ENCODE measurements at regions not wholly inside any gene's neighbourhood (a gene's known extent, or its start where the extent isn't known, plus 50 kb on each side); places are given as distances from the start of the nearest gene placed in this dataset.

DNA sequence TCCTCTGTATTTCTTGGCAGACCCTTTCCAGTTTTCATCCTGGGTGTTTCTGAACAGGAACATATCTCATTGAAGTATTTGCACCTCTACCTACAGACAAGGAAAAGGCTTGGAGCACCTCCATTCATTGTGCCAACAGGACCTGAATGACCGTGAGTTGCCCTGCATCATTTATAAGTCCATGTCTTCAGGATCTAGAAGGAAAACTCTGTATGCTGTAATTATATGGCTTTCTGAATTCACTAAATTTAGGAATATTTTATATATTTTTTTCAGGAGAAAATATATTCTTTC lies 402.3 kb upstream of the SLC14A2 start:
- Histone ChIP-seq H3K4me1 (ENCODE audit: control insufficient read depth in 2 of 2, insufficient read depth in 1 of 2, low read depth in 1 of 2, low read length in 2 of 2) (no peaks in the 10 kb centered on the region), H2BK5ac (ENCODE audit: low read length) (no peak overlapping the region), H3K4ac (ENCODE audit: low read length) (no peak overlapping the region), H3K79me1 (ENCODE audit: low read depth, low read length) (no peaks in the 10 kb centered on the region), H2AFZ (ENCODE audit: low read length) (no peak overlapping the region), H2AK5ac (ENCODE audit: low read depth, low read length) (no peak overlapping the region), H3K9ac (ENCODE audit: low read depth, low read length, poor library complexity) (no peak overlapping the region), H2BK120ac (ENCODE audit: low read depth, low read length) (no peak overlapping the region), H4K91ac (ENCODE audit: low read depth, low read length, poor library complexity) (no peak overlapping the region), H3K36me3 (replicated peaks in 1 of 2; ENCODE audit: control insufficient read depth in 2 of 2, insufficient read depth in 2 of 2, low read length in 2 of 2) (no peaks in the 10 kb centered on the region), H3K27ac (replicated peaks; ENCODE audit: low read length) (no peak overlapping the region), H3K23ac (ENCODE audit: low read depth, low read length, poor library complexity) (no peak overlapping the region), H3K9me3 (replicated peaks in 1 of 2; ENCODE audit: control insufficient read depth in 2 of 2, insufficient read depth in 1 of 2, low read depth in 1 of 2, low read length in 2 of 2) (peaks cover 3% of the 10 kb centered on the region in 2 donors), H3K14ac (ENCODE audit: low read length) (no peak overlapping the region), H3K18ac (ENCODE audit: low read length) (no peak overlapping the region), H3K27me3 (ENCODE audit: control insufficient read depth in 3 of 3, insufficient read depth in 3 of 3, low read depth in 1 of 3, low read length in 3 of 3) (no peaks in the 10 kb centered on the region), H2BK15ac (ENCODE audit: low read length) (no peak overlapping the region), H3K4me2 (ENCODE audit: insufficient read depth, low read length, poor library complexity, severe bottlenecking) (no peak overlapping the region), H4K8ac (ENCODE audit: low read depth, low read length) (no peak overlapping the region), H3K4me3 (ENCODE audit: low read length in 2 of 2) (no peak overlapping the region), H2BK12ac (ENCODE audit: low read length) (no peak overlapping the region)
- WGBS, 2 donors (ENCODE audit: extremely low coverage in 2 of 2, insufficient read length in 2 of 2, insufficient replicate concordance in 1 of 2): no CpG with 5 or more reads among the region's 1 CpG
- no peak for DNase-seq (ENCODE audit: low spot score)

DNA sequence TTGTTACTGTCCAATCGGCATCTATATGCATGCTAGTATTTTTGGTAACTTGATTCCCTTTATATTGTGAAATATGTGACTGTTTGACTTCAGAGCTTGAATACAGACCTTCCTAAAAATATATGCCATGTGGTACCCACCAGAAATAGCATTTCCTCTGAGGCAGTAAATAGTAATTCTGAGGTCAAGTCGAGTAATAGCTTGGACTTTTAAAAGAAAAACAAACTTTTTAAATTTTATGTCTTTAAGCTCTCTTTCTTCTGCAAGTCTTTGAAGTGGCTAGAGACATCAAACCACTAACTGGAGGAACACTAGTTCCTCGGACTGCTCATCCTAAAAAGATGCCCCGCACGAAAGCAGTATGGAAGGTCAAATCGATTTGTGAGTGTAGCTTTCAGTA lies 396.8 kb upstream of the SLC14A2 start:
- WGBS, 2 donors (ENCODE audit: extremely low coverage in 2 of 2, insufficient read length in 2 of 2, insufficient replicate concordance in 1 of 2): no CpG with 5 or more reads among the region's 6 CpGs
- no peak overlapping the region for H2BK15ac ChIP-seq (ENCODE audit: low read length)
- H3K36me3 ChIP-seq (replicated peaks in 1 of 2; ENCODE audit: control insufficient read depth in 2 of 2, insufficient read depth in 2 of 2, low read length in 2 of 2): no peaks in the 10 kb centered on the region
- no peak overlapping the region for H3K18ac ChIP-seq (ENCODE audit: low read length)
- no peak overlapping the region for H2AFZ ChIP-seq (ENCODE audit: low read length)
- no peak overlapping the region for H2BK120ac ChIP-seq (ENCODE audit: low read depth, low read length)
- no peak for DNase-seq (ENCODE audit: low spot score)
- H4K8ac ChIP-seq (ENCODE audit: low read depth, low read length): no peak overlapping the region
- no peak overlapping the region for H3K4me2 ChIP-seq (ENCODE audit: insufficient read depth, low read length, poor library complexity, severe bottlenecking)
- H2AK5ac ChIP-seq (ENCODE audit: low read depth, low read length): no peak overlapping the region
- no peak overlapping the region for H4K91ac ChIP-seq (ENCODE audit: low read depth, low read length, poor library complexity)
- no peaks in the 10 kb centered on the region for H3K27me3 ChIP-seq (ENCODE audit: control insufficient read depth in 3 of 3, insufficient read depth in 3 of 3, low read depth in 1 of 3, low read length in 3 of 3)
- H2BK5ac ChIP-seq (ENCODE audit: low read length): no peak overlapping the region
- H2BK12ac ChIP-seq (ENCODE audit: low read length): no peak overlapping the region
- H3K23ac ChIP-seq (ENCODE audit: low read depth, low read length, poor library complexity): no peak overlapping the region
- H3K9ac ChIP-seq (ENCODE audit: low read depth, low read length, poor library complexity): no peak overlapping the region
- no peak overlapping the region for H3K27ac ChIP-seq (replicated peaks; ENCODE audit: low read length)
- H3K4ac ChIP-seq (ENCODE audit: low read length): no peak overlapping the region
- no peaks in the 10 kb centered on the region for H3K79me1 ChIP-seq (ENCODE audit: low read depth, low read length)
- H3K4me1 ChIP-seq (ENCODE audit: control insufficient read depth in 2 of 2, insufficient read depth in 1 of 2, low read depth in 1 of 2, low read length in 2 of 2): no peaks in the 10 kb centered on the region
- H3K4me3 ChIP-seq (ENCODE audit: low read length in 2 of 2): no peak overlapping the region
- no peak overlapping the region for H3K14ac ChIP-seq (ENCODE audit: low read length)
- H3K9me3 ChIP-seq (replicated peaks in 1 of 2; ENCODE audit: control insufficient read depth in 2 of 2, insufficient read depth in 1 of 2, low read depth in 1 of 2, low read length in 2 of 2): peaks cover 0 to 9% of the 10 kb centered on the region in 2 donors

DNA sequence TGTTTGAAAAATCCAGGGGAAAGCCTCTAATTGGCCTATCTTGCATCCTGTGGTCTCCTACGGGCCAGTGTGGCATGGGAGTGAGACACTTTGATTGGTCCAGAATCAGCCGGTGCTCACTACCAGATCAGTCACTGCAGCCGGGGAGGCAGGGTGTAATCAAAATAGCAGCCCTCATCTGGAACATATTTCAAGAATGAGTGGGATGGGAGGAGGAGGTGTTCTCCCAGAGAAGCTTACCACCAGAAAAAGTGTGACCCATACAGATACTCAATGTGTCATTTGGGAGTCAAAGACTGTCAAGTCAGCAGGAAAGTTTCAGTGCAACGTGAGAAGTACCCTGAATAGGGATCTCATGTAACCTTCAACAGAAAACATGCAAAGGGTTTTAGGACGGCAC lies 393.9 kb upstream of the SLC14A2 start:
- Histone ChIP-seq H3K23ac (ENCODE audit: low read depth, low read length, poor library complexity) (no peak overlapping the region), H4K8ac (ENCODE audit: low read depth, low read length) (no peak overlapping the region), H3K27me3 (ENCODE audit: control insufficient read depth in 3 of 3, insufficient read depth in 3 of 3, low read depth in 1 of 3, low read length in 3 of 3) (no peaks in the 10 kb centered on the region), H2BK5ac (ENCODE audit: low read length) (no peak overlapping the region), H4K91ac (ENCODE audit: low read depth, low read length, poor library complexity) (no peak overlapping the region), H3K4me3 (ENCODE audit: low read length in 2 of 2) (no peak overlapping the region), H3K27ac (replicated peaks; ENCODE audit: low read length) (no peak overlapping the region), H2BK15ac (ENCODE audit: low read length) (no peak overlapping the region), H3K9ac (ENCODE audit: low read depth, low read length, poor library complexity) (no peak overlapping the region), H3K18ac (ENCODE audit: low read length) (no peak overlapping the region), H3K14ac (ENCODE audit: low read length) (no peak overlapping the region), H2BK120ac (ENCODE audit: low read depth, low read length) (no peak overlapping the region), H3K4ac (ENCODE audit: low read length) (no peak overlapping the region), H3K36me3 (replicated peaks in 1 of 2; ENCODE audit: control insufficient read depth in 2 of 2, insufficient read depth in 2 of 2, low read length in 2 of 2) (no peaks in the 10 kb centered on the region), H2BK12ac (ENCODE audit: low read length) (no peak overlapping the region), H3K9me3 (replicated peaks in 1 of 2; ENCODE audit: control insufficient read depth in 2 of 2, insufficient read depth in 1 of 2, low read depth in 1 of 2, low read length in 2 of 2) (peaks cover 0 to 9% of the 10 kb centered on the region in 2 donors), H3K4me2 (ENCODE audit: insufficient read depth, low read length, poor library complexity, severe bottlenecking) (no peak overlapping the region), H2AFZ (ENCODE audit: low read length) (no peak overlapping the region), H2AK5ac (ENCODE audit: low read depth, low read length) (no peak overlapping the region), H3K79me1 (ENCODE audit: low read depth, low read length) (no peaks in the 10 kb centered on the region), H3K4me1 (ENCODE audit: control insufficient read depth in 2 of 2, insufficient read depth in 1 of 2, low read depth in 1 of 2, low read length in 2 of 2) (no peaks in the 10 kb centered on the region)
- WGBS, 2 donors (ENCODE audit: extremely low coverage in 2 of 2, insufficient read length in 2 of 2, insufficient replicate concordance in 1 of 2): no CpG with 5 or more reads among the region's 5 CpGs
- no peak for DNase-seq (ENCODE audit: low spot score)

DNA sequence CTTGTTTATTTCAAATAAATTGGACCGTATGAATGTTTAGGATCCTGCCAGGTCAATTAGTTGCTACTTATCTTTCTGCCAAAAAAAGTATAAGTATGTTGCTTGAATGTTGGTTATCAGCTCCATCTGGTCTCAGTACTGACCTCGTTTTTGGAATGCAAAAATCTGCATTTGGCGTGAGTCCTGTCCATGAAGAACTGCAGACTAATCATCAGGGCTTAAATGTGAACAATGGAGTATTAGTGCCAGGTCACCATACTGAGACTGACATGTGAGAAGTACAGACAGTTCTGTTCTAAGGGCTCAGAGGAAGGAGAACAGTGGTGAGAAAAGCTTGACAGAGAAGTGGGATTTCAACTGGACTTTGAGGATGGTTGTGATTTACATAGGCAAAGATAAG lies 393.1 kb upstream of the SLC14A2 start:
- H4K8ac ChIP-seq (ENCODE audit: low read depth, low read length): no peak overlapping the region
- no peak overlapping the region for H3K9ac ChIP-seq (ENCODE audit: low read depth, low read length, poor library complexity)
- H2BK120ac ChIP-seq (ENCODE audit: low read depth, low read length): no peak overlapping the region
- no peak overlapping the region for H3K4me2 ChIP-seq (ENCODE audit: insufficient read depth, low read length, poor library complexity, severe bottlenecking)
- no peaks in the 10 kb centered on the region for H3K36me3 ChIP-seq (replicated peaks in 1 of 2; ENCODE audit: control insufficient read depth in 2 of 2, insufficient read depth in 2 of 2, low read length in 2 of 2)
- no peak overlapping the region for H3K4ac ChIP-seq (ENCODE audit: low read length)
- H3K4me3 ChIP-seq (ENCODE audit: low read length in 2 of 2): no peak overlapping the region
- no peak overlapping the region for H2BK5ac ChIP-seq (ENCODE audit: low read length)
- no CpG with 5 or more reads among the region's 3 CpGs for WGBS, 2 donors (ENCODE audit: extremely low coverage in 2 of 2, insufficient read length in 2 of 2, insufficient replicate concordance in 1 of 2)
- H2AK5ac ChIP-seq (ENCODE audit: low read depth, low read length): no peak overlapping the region
- no peak overlapping the region for H2BK12ac ChIP-seq (ENCODE audit: low read length)
- H2AFZ ChIP-seq (ENCODE audit: low read length): no peak overlapping the region
- H3K23ac ChIP-seq (ENCODE audit: low read depth, low read length, poor library complexity): no peak overlapping the region
- no peaks in the 10 kb centered on the region for H3K79me1 ChIP-seq (ENCODE audit: low read depth, low read length)
- H3K18ac ChIP-seq (ENCODE audit: low read length): no peak overlapping the region
- H3K14ac ChIP-seq (ENCODE audit: low read length): no peak overlapping the region
- no peaks in the 10 kb centered on the region for H3K27me3 ChIP-seq (ENCODE audit: control insufficient read depth in 3 of 3, insufficient read depth in 3 of 3, low read depth in 1 of 3, low read length in 3 of 3)
- no peak for DNase-seq (ENCODE audit: low spot score)
- peaks cover 0 to 13% of the 10 kb centered on the region in 2 donors for H3K9me3 ChIP-seq (replicated peaks in 1 of 2; ENCODE audit: control insufficient read depth in 2 of 2, insufficient read depth in 1 of 2, low read depth in 1 of 2, low read length in 2 of 2)
- H3K27ac ChIP-seq (replicated peaks; ENCODE audit: low read length): no peak overlapping the region
- no peaks in the 10 kb centered on the region for H3K4me1 ChIP-seq (ENCODE audit: control insufficient read depth in 2 of 2, insufficient read depth in 1 of 2, low read depth in 1 of 2, low read length in 2 of 2)
- H4K91ac ChIP-seq (ENCODE audit: low read depth, low read length, poor library complexity): no peak overlapping the region
- no peak overlapping the region for H2BK15ac ChIP-seq (ENCODE audit: low read length)
